Loucy (cell line): ENCODE measurements at regions not wholly inside any gene's neighbourhood (a gene's known extent, or its start where the extent isn't known, plus 50 kb on each side); places are given as distances from the start of the nearest gene placed in this dataset.

Source experiments
- H2AFZ ChIP-seq: fragments of 200-600 bp; sonication (generic); 2 replicates; pipeline ENCODE4 v1.6.0; 2016; ENCODE audit warnings: antibody characterized with exemption, mild to moderate bottlenecking, low read length, moderate library complexity
- H3F3A ChIP-seq: fragments of 200-600 bp; 2 replicates; pipeline ENCODE4 v1.6.0; 2016; ENCODE audit warnings: antibody characterized with exemption, low read depth, mild to moderate bottlenecking
- H3K27me3 ChIP-seq: fragments of 200-600 bp; sonication (generic); 2 replicates; pipeline ENCODE4 v1.6.1; 2014; ENCODE audit warnings: low read length, mild to moderate bottlenecking; ENCODE audit not compliant: insufficient read depth, poor library complexity, severe bottlenecking
- H3K36me3 ChIP-seq: fragments of 200-600 bp; sonication (generic); 2 replicates; pipeline ENCODE4 v1.6.1; 2016; ENCODE audit warnings: low read length; ENCODE audit not compliant: insufficient read depth
- H3K4me1 ChIP-seq: fragments of 200-600 bp; sonication (generic); 2 replicates; pipeline ENCODE4 v1.5.1; 2014; ENCODE audit warnings: low read length, mild to moderate bottlenecking; ENCODE audit not compliant: insufficient read depth, poor library complexity, severe bottlenecking
- H3K4me2 ChIP-seq: fragments of 200-600 bp; sonication (generic); 2 replicates; pipeline ENCODE4 v1.6.0; 2014; ENCODE audit warnings: antibody characterized with exemption, low read length, low read depth, mild to moderate bottlenecking; ENCODE audit not compliant: poor library complexity, severe bottlenecking
- H3K4me3 ChIP-seq: fragments of 200-600 bp; sonication (generic); 2 replicates; pipeline ENCODE4 v1.5.1; 2014; ENCODE audit warnings: low read length, mild to moderate bottlenecking, mixed read lengths; ENCODE audit not compliant: poor library complexity, severe bottlenecking
- H3K79me2 ChIP-seq: fragments of 200-600 bp; sonication (generic); 2 replicates; pipeline ENCODE4 v1.6.1; 2014; ENCODE audit warnings: low read length; ENCODE audit not compliant: insufficient read depth
- H3K9ac ChIP-seq: fragments of 200-600 bp; sonication (generic); 2 replicates; pipeline ENCODE4 v1.6.0; 2014; ENCODE audit warnings: mild to moderate bottlenecking, low read depth, low read length, moderate library complexity; ENCODE audit not compliant: poor library complexity, severe bottlenecking
- H3K9me2 ChIP-seq: fragments of 200-600 bp; sonication (generic); replicated peaks from 2 replicates; pipeline ENCODE4 v1.6.1; 2016; ENCODE audit warnings: low read depth, low read length, mixed read lengths
- H3K9me3 ChIP-seq: fragments of 200-600 bp; sonication (generic); 2 replicates; pipeline ENCODE4 v1.6.1; 2014; ENCODE audit warnings: mild to moderate bottlenecking, antibody characterized with exemption, low read length, low read depth; ENCODE audit not compliant: insufficient read depth
- H4K20me1 ChIP-seq: fragments of 200-600 bp; sonication (generic); 2 replicates; pipeline ENCODE4 v1.6.0; 2014; ENCODE audit warnings: antibody characterized with exemption, low read length, mild to moderate bottlenecking; ENCODE audit not compliant: insufficient read depth, poor library complexity, severe bottlenecking
- CTCF ChIP-seq: fragments of 200-600 bp; sonication (generic); conservative IDR thresholded peaks from 2 replicates; pipeline ENCODE4 v1.5.1; 2014; ENCODE audit warnings: mild to moderate bottlenecking, antibody characterized with exemption, low read length
- EZH2phosphoT487 ChIP-seq: fragments of 200-600 bp; IDR thresholded peaks from 2 replicates; pipeline ENCODE4 v1.6.1; 2018; ENCODE audit warnings: antibody characterized with exemption, mild to moderate bottlenecking, moderate library complexity, borderline replicate concordance

GRCh38 chr10:44733501-44734488 lies 177.3 kb upstream of the TMEM72 start:
- H3K36me3 ChIP-seq = no peaks in the 10 kb centered on the region
- H3K4me3 ChIP-seq = no peak overlapping the region
- no peaks in the 10 kb centered on the region for H3F3A ChIP-seq
- no peaks in the 10 kb centered on the region for H3K79me2 ChIP-seq
- no peaks in the 10 kb centered on the region for H4K20me1 ChIP-seq
- no peak overlapping the region for H3K9ac ChIP-seq
- no peak overlapping the region for H3K4me2 ChIP-seq
- H3K9me3 ChIP-seq = no peaks in the 10 kb centered on the region
- no peaks in the 10 kb centered on the region for H3K27me3 ChIP-seq
- H2AFZ ChIP-seq = no peak overlapping the region
- TF ChIP-seq EZH2phosphoT487 (no peak), CTCF (peak; percentile 63)
- peaks cover 9% of the 10 kb centered on the region for H3K4me1 ChIP-seq
- H3K9me2 ChIP-seq = no peaks in the 10 kb centered on the region

GRCh38 chr10:44742248-44742647 lies 168.9 kb upstream of the TMEM72 start:
- peak overlapping the region; percentile 30 for H3K4me3 ChIP-seq
- H2AFZ ChIP-seq = no peak overlapping the region
- H3K27me3 ChIP-seq = no peaks in the 10 kb centered on the region
- peak overlapping the region; percentile 38 for H3K4me2 ChIP-seq
- H3K4me1 ChIP-seq = peaks cover 44% of the 10 kb centered on the region
- H3K9me2 ChIP-seq = no peaks in the 10 kb centered on the region
- no peaks in the 10 kb centered on the region for H3K9me3 ChIP-seq
- H3K9ac ChIP-seq = no peak overlapping the region
- H3K36me3 ChIP-seq = no peaks in the 10 kb centered on the region
- no peaks in the 10 kb centered on the region for H3K79me2 ChIP-seq
- TF ChIP-seq CTCF (no peak), EZH2phosphoT487 (no peak)
- H3F3A ChIP-seq = no peaks in the 10 kb centered on the region; the same call in 1 of the 2 replicates
- H4K20me1 ChIP-seq = no peaks in the 10 kb centered on the region

GRCh38 chr10:44743535-44743934 lies 167.6 kb upstream of the TMEM72 start:
- Histone ChIP-seq H3K36me3 (no peaks in the 10 kb centered on the region), H2AFZ (peak overlapping the region; percentile 66; the same call in 1 of the 2 replicates), H3K4me1 (peaks cover 45% of the 10 kb centered on the region), H3K9me2 (no peaks in the 10 kb centered on the region), H3K9ac (no peak overlapping the region), H3K9me3 (no peaks in the 10 kb centered on the region), H3K79me2 (no peaks in the 10 kb centered on the region), H3K27me3 (no peaks in the 10 kb centered on the region), H3K4me3 (no peak overlapping the region), H3F3A (no peaks in the 10 kb centered on the region; the same call in 1 of the 2 replicates), H3K4me2 (no peak overlapping the region), H4K20me1 (no peaks in the 10 kb centered on the region)
- no peak for TF ChIP-seq EZH2phosphoT487
- TF ChIP-seq CTCF = no peak
